GM23338 (cell line): ENCODE measurements at regions not wholly inside any gene's neighbourhood (a gene's known extent, or its start where the extent isn't known, plus 50 kb on each side); places are given as distances from the start of the nearest gene placed in this dataset.

ENCODE experiments used
- ATAC-seq: fragments of 200-7000 bp; cut with Tn5 transposase; 3 replicates; pipeline ENCODE4 v1.9.1; 2020
- DNase-seq: peaks from one replicate; pipeline ENCODE4 v3.0.0-alpha.2; 2015; ENCODE audit warnings: low spot score
- H2AFZ ChIP-seq: fragments of 200-600 bp; sonication (generic); 2 replicates; pipeline ENCODE4 v1.8.0; 2016; ENCODE audit warnings: antibody characterized with exemption, mild to moderate bottlenecking, moderate library complexity
- H3F3A ChIP-seq: fragments of 200-600 bp; sonication (generic); replicated peaks from 2 replicates; pipeline ENCODE4 v1.8.0; 2017; ENCODE audit warnings: antibody characterized with exemption, mixed run types, low read depth
- H3K27ac ChIP-seq: fragments of 200-600 bp; sonication (generic); 2 replicates; pipeline ENCODE4 v1.6.1; 2016; ENCODE audit warnings: low read depth
- H3K27me3 ChIP-seq: fragments of 200-600 bp; sonication (generic); 2 replicates; pipeline ENCODE4 v1.8.0; 2016; ENCODE audit warnings: mild to moderate bottlenecking, mixed run types, moderate library complexity; ENCODE audit not compliant: insufficient read depth
- H3K36me3 ChIP-seq: fragments of 200-600 bp; sonication (generic); 2 replicates; pipeline ENCODE4 v1.8.0; 2016; ENCODE audit warnings: mild to moderate bottlenecking; ENCODE audit not compliant: insufficient read depth
- H3K4me1 ChIP-seq: fragments of 200-600 bp; sonication (generic); 2 replicates; pipeline ENCODE4 v1.8.0; 2016; ENCODE audit warnings: mild to moderate bottlenecking, moderate library complexity; ENCODE audit not compliant: insufficient read depth
- H3K4me2 ChIP-seq: fragments of 200-600 bp; sonication (generic); 2 replicates; pipeline ENCODE4 v1.7.1; 2017; ENCODE audit warnings: mixed run types
- H3K4me3 ChIP-seq: fragments of 200-600 bp; sonication (generic); 2 replicates; pipeline ENCODE4 v1.6.1; 2016; ENCODE audit warnings: mixed run types
- H3K79me2 ChIP-seq: fragments of 200-600 bp; sonication (generic); replicated peaks from 2 replicates; pipeline ENCODE4 v1.8.0; 2017; ENCODE audit warnings: mild to moderate bottlenecking; ENCODE audit not compliant: insufficient read depth
- H3K9me2 ChIP-seq: fragments of 200-600 bp; sonication (generic); 2 replicates; pipeline ENCODE4 v1.8.0; 2017; ENCODE audit not compliant: insufficient read depth
- H4K20me1 ChIP-seq: fragments of 200-600 bp; sonication (generic); replicated peaks from 2 replicates; pipeline ENCODE4 v1.8.0; 2017; ENCODE audit warnings: mild to moderate bottlenecking; ENCODE audit not compliant: insufficient read depth
- H3K27ac Mint-ChIP-seq: 2 replicates; pipeline ENCODE4 v1.8.0; 2020; ENCODE audit warnings: inconsistent platforms, mild to moderate bottlenecking, moderate library complexity, mixed read lengths
- H3K27me3 Mint-ChIP-seq: 3 replicates; pipeline ENCODE4 v1.8.0; 2022; ENCODE audit warnings: low read depth, mild to moderate bottlenecking, moderate library complexity, mixed read lengths, inconsistent platforms; ENCODE audit not compliant: insufficient read depth, poor library complexity
- H3K36me3 Mint-ChIP-seq: 3 replicates; pipeline ENCODE4 v1.8.0; 2021; ENCODE audit warnings: low read depth, mild to moderate bottlenecking, inconsistent platforms, moderate library complexity, mixed read lengths
- H3K4me1 Mint-ChIP-seq: 3 replicates; pipeline ENCODE4 v1.8.0; 2020; ENCODE audit warnings: mild to moderate bottlenecking, inconsistent platforms, mixed read lengths
- H3K4me3 Mint-ChIP-seq: 3 replicates; pipeline ENCODE4 v1.8.0; 2021; ENCODE audit warnings: moderate library complexity, mild to moderate bottlenecking, inconsistent platforms, mixed read lengths
- H3K9me3 Mint-ChIP-seq: 3 replicates; pipeline ENCODE4 v1.8.0; 2020; ENCODE audit warnings: moderate library complexity, mild to moderate bottlenecking, inconsistent platforms, mixed read lengths
- CREB1 ChIP-seq: fragments of 250-450 bp; sonication (Bioruptor Pico); IDR thresholded peaks from 2 replicates; pipeline ENCODE4 v1.5.0; 2020; ENCODE audit warnings: low read depth, mild to moderate bottlenecking, moderate library complexity
- JUNB ChIP-seq: IDR thresholded peaks from one replicate; pipeline ENCODE4 v1.6.1; 2016; ENCODE audit warnings: antibody characterized with exemption; ENCODE audit not compliant: unreplicated experiment
- NANOG ChIP-seq: IDR thresholded peaks from 2 replicates; pipeline ENCODE4 v1.6.1; 2016; ENCODE audit warnings: antibody characterized with exemption, borderline replicate concordance
- POLR2AphosphoS5 ChIP-seq: IDR thresholded peaks from 2 replicates; pipeline ENCODE4 v1.6.1; 2016; ENCODE audit warnings: antibody characterized with exemption, low read depth
- STAT1 ChIP-seq: IDR thresholded peaks from one replicate; pipeline ENCODE4 v1.6.1; 2016; ENCODE audit warnings: antibody characterized with exemption; ENCODE audit not compliant: unreplicated experiment
- ZNF114 ChIP-seq: fragments of 250-450 bp; sonication (Bioruptor Pico); IDR thresholded peaks from 2 replicates; pipeline ENCODE4 v1.5.0; 2020; ENCODE audit warnings: mild to moderate bottlenecking, moderate library complexity
- TF ChIP-seq, protein P1 (sequence below): IDR thresholded peaks from one replicate; pipeline ENCODE4 v1.6.1; 2018; ENCODE audit warnings: antibody characterized with exemption; ENCODE audit not compliant: unreplicated experiment
- TF ChIP-seq, protein P2 (sequence below): fragments of 250-450 bp; sonication (Bioruptor Pico); IDR thresholded peaks from 2 replicates; pipeline ENCODE4 v1.5.0; 2020; ENCODE audit warnings: mild to moderate bottlenecking, moderate library complexity

DNA sequence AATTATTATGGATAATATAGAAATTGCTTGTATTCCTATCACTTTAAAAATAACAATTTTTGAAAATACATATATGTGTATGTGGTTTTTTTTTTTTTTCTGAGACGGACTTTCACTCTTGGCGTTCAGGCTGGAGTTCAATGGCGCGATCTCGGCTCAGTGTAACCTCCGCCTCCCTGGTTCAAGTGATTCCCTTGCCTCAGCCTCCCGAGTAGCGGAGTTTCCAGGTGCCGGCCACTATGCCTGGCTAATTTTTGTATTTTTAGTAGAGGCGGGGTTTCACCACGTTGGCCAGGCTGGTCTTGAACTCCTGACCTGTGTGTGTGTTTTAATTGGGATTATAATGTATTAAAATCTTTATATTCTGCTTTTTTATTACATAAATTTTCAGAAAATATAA, 97.9 kb upstream of the NUDT6 start:
- Histone ChIP-seq H3K27ac (no peak overlapping the region), H3K4me3 (no peak overlapping the region), H4K20me1 (no peaks in the 10 kb centered on the region; the same call in 1 of the 2 replicates), H3K4me1 (no peaks in the 10 kb centered on the region), H3K36me3 (no peaks in the 10 kb centered on the region), H3K79me2 (no peaks in the 10 kb centered on the region), H2AFZ (no peak overlapping the region), H3F3A (no peaks in the 10 kb centered on the region), H3K27me3 (no peaks in the 10 kb centered on the region), H3K9me2 (no peaks in the 10 kb centered on the region), H3K4me2 (no peak overlapping the region)
- peaks cover 39% of the 10 kb centered on the region for H3K36me3 Mint-ChIP-seq
- ATAC-seq = no peak
- H3K27me3 Mint-ChIP-seq = peaks cover 6% of the 10 kb centered on the region
- peaks cover 20% of the 10 kb centered on the region; the same call in 2 of the 3 replicates for H3K9me3 Mint-ChIP-seq
- H3K4me1 Mint-ChIP-seq = peaks cover 6% of the 10 kb centered on the region
- DNase-seq = no peak
- TF ChIP-seq, protein P1, sequence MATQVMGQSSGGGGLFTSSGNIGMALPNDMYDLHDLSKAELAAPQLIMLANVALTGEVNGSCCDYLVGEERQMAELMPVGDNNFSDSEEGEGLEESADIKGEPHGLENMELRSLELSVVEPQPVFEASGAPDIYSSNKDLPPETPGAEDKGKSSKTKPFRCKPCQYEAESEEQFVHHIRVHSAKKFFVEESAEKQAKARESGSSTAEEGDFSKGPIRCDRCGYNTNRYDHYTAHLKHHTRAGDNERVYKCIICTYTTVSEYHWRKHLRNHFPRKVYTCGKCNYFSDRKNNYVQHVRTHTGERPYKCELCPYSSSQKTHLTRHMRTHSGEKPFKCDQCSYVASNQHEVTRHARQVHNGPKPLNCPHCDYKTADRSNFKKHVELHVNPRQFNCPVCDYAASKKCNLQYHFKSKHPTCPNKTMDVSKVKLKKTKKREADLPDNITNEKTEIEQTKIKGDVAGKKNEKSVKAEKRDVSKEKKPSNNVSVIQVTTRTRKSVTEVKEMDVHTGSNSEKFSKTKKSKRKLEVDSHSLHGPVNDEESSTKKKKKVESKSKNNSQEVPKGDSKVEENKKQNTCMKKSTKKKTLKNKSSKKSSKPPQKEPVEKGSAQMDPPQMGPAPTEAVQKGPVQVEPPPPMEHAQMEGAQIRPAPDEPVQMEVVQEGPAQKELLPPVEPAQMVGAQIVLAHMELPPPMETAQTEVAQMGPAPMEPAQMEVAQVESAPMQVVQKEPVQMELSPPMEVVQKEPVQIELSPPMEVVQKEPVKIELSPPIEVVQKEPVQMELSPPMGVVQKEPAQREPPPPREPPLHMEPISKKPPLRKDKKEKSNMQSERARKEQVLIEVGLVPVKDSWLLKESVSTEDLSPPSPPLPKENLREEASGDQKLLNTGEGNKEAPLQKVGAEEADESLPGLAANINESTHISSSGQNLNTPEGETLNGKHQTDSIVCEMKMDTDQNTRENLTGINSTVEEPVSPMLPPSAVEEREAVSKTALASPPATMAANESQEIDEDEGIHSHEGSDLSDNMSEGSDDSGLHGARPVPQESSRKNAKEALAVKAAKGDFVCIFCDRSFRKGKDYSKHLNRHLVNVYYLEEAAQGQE = no peak
- TF ChIP-seq ZNF114 (CRISPR knock-in tag) = no peak
- no peak for TF ChIP-seq POLR2AphosphoS5
- TF ChIP-seq STAT1 = no peak
- no peak for TF ChIP-seq NANOG
- no peak overlapping the region for H3K27ac Mint-ChIP-seq
- no peak overlapping the region for H3K4me3 Mint-ChIP-seq

DNA sequence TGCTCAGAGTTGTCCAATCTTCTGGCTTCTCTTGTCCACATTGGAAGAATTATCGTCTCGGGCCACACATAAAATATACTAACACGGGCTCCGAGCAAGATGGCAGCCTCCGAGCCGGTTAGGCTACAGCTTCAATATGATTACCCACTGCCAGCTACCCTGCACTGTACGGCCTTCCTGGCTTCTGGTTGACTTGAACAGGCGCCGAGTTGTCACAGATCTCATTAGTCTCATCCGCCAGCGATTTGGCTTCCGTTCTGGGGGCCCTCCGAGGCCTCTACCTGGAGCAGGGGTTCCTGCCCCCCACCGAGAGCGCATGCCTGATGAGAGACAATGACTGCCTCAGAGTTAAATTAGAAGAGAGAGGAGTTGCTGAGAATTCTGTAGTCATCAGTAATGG, 101.2 kb upstream of the NUDT6 start:
- H3K4me1 ChIP-seq = no peaks in the 10 kb centered on the region
- H3K4me3 ChIP-seq = no peak overlapping the region
- no peaks in the 10 kb centered on the region for H3K9me2 ChIP-seq
- Mint-ChIP-seq H3K36me3 (peaks cover 27% of the 10 kb centered on the region), H3K9me3 (0 out of 3 replicates have a peak, but pooled peaks cover 4% of the 10 kb centered on the region), H3K4me1 (peaks cover 13% of the 10 kb centered on the region), H3K27ac (no peak overlapping the region), H3K4me3 (no peak overlapping the region), H3K27me3 (peaks cover 4% of the 10 kb centered on the region)
- H3K36me3 ChIP-seq = no peaks in the 10 kb centered on the region
- no peaks in the 10 kb centered on the region; the same call in 1 of the 2 replicates for H4K20me1 ChIP-seq
- no peaks in the 10 kb centered on the region for H3F3A ChIP-seq
- no peak overlapping the region for H3K27ac ChIP-seq
- no peak for ATAC-seq
- H3K27me3 ChIP-seq = no peaks in the 10 kb centered on the region
- no peak for DNase-seq
- H2AFZ ChIP-seq = no peak overlapping the region
- H3K79me2 ChIP-seq = no peaks in the 10 kb centered on the region
- H3K4me2 ChIP-seq = no peak overlapping the region
- TF ChIP-seq, protein P1 = no peak
- TF ChIP-seq NANOG (no peak), JUNB (no peak), STAT1 (no peak), CREB1 (CRISPR knock-in tag) (no peak), POLR2AphosphoS5 (no peak), ZNF114 (CRISPR knock-in tag) (no peak)
- TF ChIP-seq, protein P2, sequence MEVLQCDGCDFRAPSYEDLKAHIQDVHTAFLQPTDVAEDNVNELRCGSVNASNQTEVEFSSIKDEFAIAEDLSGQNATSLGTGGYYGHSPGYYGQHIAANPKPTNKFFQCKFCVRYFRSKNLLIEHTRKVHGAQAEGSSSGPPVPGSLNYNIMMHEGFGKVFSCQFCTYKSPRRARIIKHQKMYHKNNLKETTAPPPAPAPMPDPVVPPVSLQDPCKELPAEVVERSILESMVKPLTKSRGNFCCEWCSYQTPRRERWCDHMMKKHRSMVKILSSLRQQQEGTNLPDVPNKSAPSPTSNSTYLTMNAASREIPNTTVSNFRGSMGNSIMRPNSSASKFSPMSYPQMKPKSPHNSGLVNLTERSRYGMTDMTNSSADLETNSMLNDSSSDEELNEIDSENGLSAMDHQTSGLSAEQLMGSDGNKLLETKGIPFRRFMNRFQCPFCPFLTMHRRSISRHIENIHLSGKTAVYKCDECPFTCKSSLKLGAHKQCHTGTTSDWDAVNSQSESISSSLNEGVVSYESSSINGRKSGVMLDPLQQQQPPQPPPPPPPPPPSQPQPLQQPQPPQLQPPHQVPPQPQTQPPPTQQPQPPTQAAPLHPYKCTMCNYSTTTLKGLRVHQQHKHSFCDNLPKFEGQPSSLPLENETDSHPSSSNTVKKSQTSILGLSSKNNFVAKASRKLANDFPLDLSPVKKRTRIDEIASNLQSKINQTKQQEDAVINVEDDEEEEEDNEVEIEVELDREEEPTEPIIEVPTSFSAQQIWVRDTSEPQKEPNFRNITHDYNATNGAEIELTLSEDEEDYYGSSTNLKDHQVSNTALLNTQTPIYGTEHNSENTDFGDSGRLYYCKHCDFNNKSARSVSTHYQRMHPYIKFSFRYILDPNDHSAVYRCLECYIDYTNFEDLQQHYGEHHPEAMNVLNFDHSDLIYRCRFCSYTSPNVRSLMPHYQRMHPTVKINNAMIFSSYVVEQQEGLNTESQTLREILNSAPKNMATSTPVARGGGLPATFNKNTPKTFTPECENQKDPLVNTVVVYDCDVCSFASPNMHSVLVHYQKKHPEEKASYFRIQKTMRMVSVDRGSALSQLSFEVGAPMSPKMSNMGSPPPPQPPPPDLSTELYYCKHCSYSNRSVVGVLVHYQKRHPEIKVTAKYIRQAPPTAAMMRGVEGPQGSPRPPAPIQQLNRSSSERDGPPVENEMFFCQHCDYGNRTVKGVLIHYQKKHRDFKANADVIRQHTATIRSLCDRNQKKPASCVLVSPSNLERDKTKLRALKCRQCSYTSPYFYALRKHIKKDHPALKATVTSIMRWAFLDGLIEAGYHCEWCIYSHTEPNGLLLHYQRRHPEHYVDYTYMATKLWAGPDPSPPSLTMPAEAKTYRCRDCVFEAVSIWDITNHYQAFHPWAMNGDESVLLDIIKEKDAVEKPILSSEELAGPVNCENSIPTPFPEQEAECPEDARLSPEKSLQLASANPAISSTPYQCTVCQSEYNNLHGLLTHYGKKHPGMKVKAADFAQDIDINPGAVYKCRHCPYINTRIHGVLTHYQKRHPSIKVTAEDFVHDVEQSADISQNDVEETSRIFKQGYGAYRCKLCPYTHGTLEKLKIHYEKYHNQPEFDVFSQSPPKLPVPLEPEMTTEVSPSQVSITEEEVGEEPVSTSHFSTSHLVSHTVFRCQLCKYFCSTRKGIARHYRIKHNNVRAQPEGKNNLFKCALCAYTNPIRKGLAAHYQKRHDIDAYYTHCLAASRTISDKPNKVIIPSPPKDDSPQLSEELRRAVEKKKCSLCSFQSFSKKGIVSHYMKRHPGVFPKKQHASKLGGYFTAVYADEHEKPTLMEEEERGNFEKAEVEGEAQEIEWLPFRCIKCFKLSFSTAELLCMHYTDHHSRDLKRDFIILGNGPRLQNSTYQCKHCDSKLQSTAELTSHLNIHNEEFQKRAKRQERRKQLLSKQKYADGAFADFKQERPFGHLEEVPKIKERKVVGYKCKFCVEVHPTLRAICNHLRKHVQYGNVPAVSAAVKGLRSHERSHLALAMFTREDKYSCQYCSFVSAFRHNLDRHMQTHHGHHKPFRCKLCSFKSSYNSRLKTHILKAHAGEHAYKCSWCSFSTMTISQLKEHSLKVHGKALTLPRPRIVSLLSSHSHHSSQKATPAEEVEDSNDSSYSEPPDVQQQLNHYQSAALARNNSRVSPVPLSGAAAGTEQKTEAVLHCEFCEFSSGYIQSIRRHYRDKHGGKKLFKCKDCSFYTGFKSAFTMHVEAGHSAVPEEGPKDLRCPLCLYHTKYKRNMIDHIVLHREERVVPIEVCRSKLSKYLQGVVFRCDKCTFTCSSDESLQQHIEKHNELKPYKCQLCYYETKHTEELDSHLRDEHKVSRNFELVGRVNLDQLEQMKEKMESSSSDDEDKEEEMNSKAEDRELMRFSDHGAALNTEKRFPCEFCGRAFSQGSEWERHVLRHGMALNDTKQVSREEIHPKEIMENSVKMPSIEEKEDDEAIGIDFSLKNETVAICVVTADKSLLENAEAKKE (CRISPR knock-in tag) = no peak
